HT1080 (cell line): ENCODE measurements at regions not wholly inside any gene's neighbourhood (a gene's known extent, or its start where the extent isn't known, plus 50 kb on each side); places are given as distances from the start of the nearest gene placed in this dataset.

ENCODE experiments used
- DNase-seq: peaks from one replicate; pipeline ENCODE4 v3.0.0-alpha.2; 2015; ENCODE audit warnings: low read depth

GRCh38 chr6:129920103-129920798, 59.1 kb upstream of the TMEM244 start:
- DNase-seq: no peak

DNA sequence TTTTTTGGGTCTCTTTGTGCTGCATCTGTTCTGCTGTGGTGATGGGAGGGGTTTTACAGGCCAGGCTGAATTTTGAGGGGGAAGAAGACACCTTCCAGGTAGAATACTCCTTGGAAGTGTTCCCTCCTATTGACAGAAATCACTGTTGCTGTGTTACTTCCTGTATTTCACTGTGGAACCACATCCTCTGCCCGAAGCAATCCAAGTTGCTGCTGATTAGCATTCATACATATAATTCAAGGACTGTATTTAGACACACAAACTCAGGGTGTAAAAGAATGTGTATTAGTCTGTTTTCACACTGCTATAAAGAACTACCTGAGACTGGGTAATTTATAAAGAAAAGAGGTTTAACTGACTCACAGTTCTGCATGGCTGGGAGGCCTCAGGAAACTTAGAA, 50.6 kb upstream of the TMEM244 start:
- no peak for DNase-seq
